CD14-positive monocyte (primary cell): ENCODE measurements at regions not wholly inside any gene's neighbourhood (a gene's known extent, or its start where the extent isn't known, plus 50 kb on each side); places are given as distances from the start of the nearest gene placed in this dataset.

Experiments used
- DNase-seq, 3 donors: peaks; one replicate each; pipeline ENCODE4 v3.0.0-alpha.2; 2011 to 2022
- H2AFZ ChIP-seq: 2 replicates; pipeline ENCODE4 v1.6.0; 2012; ENCODE audit warnings: mild to moderate bottlenecking, low read depth, low read length, inconsistent platforms; ENCODE audit not compliant: insufficient read depth, poor library complexity, severe bottlenecking
- H3K27ac ChIP-seq, 2 donors: 1 replicate in 1 of 2; 2 replicates in 1 of 2; pipeline ENCODE4 v1.5.1; 2012 to 2013; ENCODE audit warnings: low read length in 2 of 2, control low read depth in 1 of 2, inconsistent platforms in 1 of 2, low read depth in 1 of 2, mild to moderate bottlenecking in 1 of 2
- H3K27me3 ChIP-seq, 2 donors: one replicate each; pipeline versions ENCODE4 v1.6.0 to v1.6.1; 2011 to 2013; ENCODE audit warnings: low read length in 2 of 2; ENCODE audit not compliant: control insufficient read depth in 2 of 2, insufficient read depth in 2 of 2
- H3K36me3 ChIP-seq, 2 donors: replicated peaks in 1 of 2; 1 replicate in 1 of 2; 2 replicates in 1 of 2; pipeline versions ENCODE4 v1.5.1 to v1.6.1; 2012 to 2013; ENCODE audit warnings: low read length in 2 of 2, control low read depth in 1 of 2, inconsistent platforms in 1 of 2, mild to moderate bottlenecking in 1 of 2; ENCODE audit not compliant: insufficient read depth in 2 of 2, control insufficient read depth in 1 of 2
- H3K4me1 ChIP-seq, 2 donors: 1 replicate in 1 of 2; 2 replicates in 1 of 2; pipeline versions ENCODE4 v1.5.1 to v1.6.1; 2012 to 2013; ENCODE audit warnings: low read length in 2 of 2, control low read depth in 1 of 2, inconsistent platforms in 1 of 2, mild to moderate bottlenecking in 1 of 2, moderate library complexity in 1 of 2; ENCODE audit not compliant: insufficient read depth in 2 of 2, control insufficient read depth in 1 of 2
- H3K4me2 ChIP-seq: replicated peaks from 2 replicates; pipeline ENCODE3; 2012; ENCODE audit warnings: low read length, moderate library complexity, mild to moderate bottlenecking; ENCODE audit not compliant: poor library complexity, severe bottlenecking; ENCODE audit errors: extremely low read depth
- H3K4me3 ChIP-seq, 3 experiments: fragments of 200-600 bp in 1 of 3; sonication (generic) in 1 of 3; replicated peaks in 1 of 3; 1 replicate in 2 of 3; 2 replicates in 1 of 3; pipeline ENCODE4 v1.5.1; 2011 to 2013; ENCODE audit warnings: low read length in 3 of 3, mild to moderate bottlenecking in 3 of 3, control low read depth in 2 of 3, low read depth in 2 of 3, inconsistent platforms in 1 of 3, moderate library complexity in 1 of 3
- H3K79me2 ChIP-seq: 2 replicates; pipeline ENCODE4 v1.6.0; 2012; ENCODE audit warnings: mild to moderate bottlenecking, control low read depth, inconsistent platforms, low read length, moderate library complexity; ENCODE audit not compliant: insufficient read depth
- H3K9ac ChIP-seq: 2 replicates; pipeline ENCODE4 v1.6.0; 2017; ENCODE audit warnings: low read length, mild to moderate bottlenecking; ENCODE audit not compliant: insufficient read depth, poor library complexity, severe bottlenecking
- H3K9me3 ChIP-seq, 2 donors: replicated peaks in 1 of 2; 1 replicate in 1 of 2; 2 replicates in 1 of 2; pipeline versions ENCODE4 v1.5.1 to v1.6.1; 2012 to 2013; ENCODE audit warnings: low read length in 2 of 2, control low read depth in 1 of 2; ENCODE audit not compliant: control insufficient read depth in 1 of 2, insufficient read depth in 1 of 2
- H4K20me1 ChIP-seq: 2 replicates; pipeline ENCODE4 v1.6.0; 2012; ENCODE audit warnings: mild to moderate bottlenecking, low read length, control low read depth, moderate library complexity; ENCODE audit not compliant: insufficient read depth
- H3K27ac Mint-ChIP-seq, 7 donors: one replicate each; pipeline ENCODE4 v1.8.0; 2020; ENCODE audit warnings: mild to moderate bottlenecking in 7 of 7, mixed read lengths in 7 of 7, moderate library complexity in 6 of 7, inconsistent platforms in 2 of 7
- H3K27me3 Mint-ChIP-seq, 3 donors: one replicate each; pipeline ENCODE4 v1.8.0; 2021 to 2022; ENCODE audit warnings: low read depth in 3 of 3, mild to moderate bottlenecking in 3 of 3, mixed read lengths in 3 of 3, moderate library complexity in 3 of 3, inconsistent platforms in 1 of 3
- H3K36me3 Mint-ChIP-seq, 2 donors: one replicate each; pipeline ENCODE4 v1.8.0; 2020; ENCODE audit warnings: mixed read lengths in 2 of 2, inconsistent platforms in 1 of 2, mild to moderate bottlenecking in 1 of 2
- H3K4me1 Mint-ChIP-seq: one replicate; pipeline ENCODE4 v1.8.0; 2020; ENCODE audit warnings: mild to moderate bottlenecking, mixed read lengths
- H3K4me3 Mint-ChIP-seq, 2 donors: one replicate each; pipeline ENCODE4 v1.8.0; 2020; ENCODE audit warnings: mild to moderate bottlenecking in 2 of 2, mixed read lengths in 2 of 2, moderate library complexity in 1 of 2
- H3K9me3 Mint-ChIP-seq, 7 donors: one replicate each; pipeline ENCODE4 v1.8.0; 2020 to 2022; ENCODE audit warnings: mixed read lengths in 7 of 7, mild to moderate bottlenecking in 6 of 7, moderate library complexity in 6 of 7, inconsistent platforms in 2 of 7
- WGBS: methylation state at CpG from one replicate; pipeline ENCODE4 v1.1.5; 2013; ENCODE audit warnings: missing lambda C conversion rate; ENCODE audit not compliant: insufficient coverage; 5-methylcytosine and 5-hydroxymethylcytosine counted together
- intact Hi-C, 2 donors: fragments of 100-400 bp; cut with micrococcal nuclease; formaldehyde crosslinking; loops; one replicate each; pipeline versions ENCODE4 v1.15.0 to v1.15.1; 2023
- TF ChIP-seq, protein P1 (sequence below): fragments of 200-600 bp; IDR thresholded peaks from one replicate; pipeline ENCODE4 v1.8.0; 2022; ENCODE audit warnings: antibody characterized with exemption, mild to moderate bottlenecking

DNA sequence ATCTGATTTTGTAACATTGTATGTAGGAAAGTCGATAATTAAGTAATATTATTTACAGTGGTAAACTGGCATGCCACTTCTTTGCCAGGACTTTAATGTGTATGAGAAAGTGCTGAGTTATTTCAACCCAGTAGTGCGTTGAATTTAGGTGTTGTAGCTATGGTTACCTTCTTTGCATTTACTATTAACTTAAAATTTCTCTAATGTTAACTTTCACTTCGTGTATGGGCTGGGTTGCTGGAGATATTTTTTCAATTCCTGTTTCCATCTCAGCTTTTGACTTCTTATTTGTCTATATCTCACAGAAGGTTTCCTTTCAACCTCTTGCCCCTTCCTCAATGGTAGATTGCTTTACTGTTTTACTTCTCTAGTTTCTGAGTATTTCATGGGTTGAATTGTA is 1345.6 kb downstream of the FSCB start:
- Histone ChIP-seq H3K9ac (no peak overlapping the region), H3K4me1 (no peaks in the 10 kb centered on the region), H3K4me2 (no peak overlapping the region), H3K27ac (no peak overlapping the region), H3K36me3 (no peaks in the 10 kb centered on the region), H3K4me3 (no peak overlapping the region), H3K27me3 (no peaks in the 10 kb centered on the region), H4K20me1 (no peaks in the 10 kb centered on the region), H3K79me2 (no peaks in the 10 kb centered on the region), H2AFZ (no peak overlapping the region), H3K9me3 (peaks cover 0 to 4% of the 10 kb centered on the region in 2 donors)
- WGBS = no CpG with 5 or more reads among the region's 3 CpGs
- no peaks in the 10 kb centered on the region for H3K27me3 Mint-ChIP-seq
- TF ChIP-seq, protein P1, sequence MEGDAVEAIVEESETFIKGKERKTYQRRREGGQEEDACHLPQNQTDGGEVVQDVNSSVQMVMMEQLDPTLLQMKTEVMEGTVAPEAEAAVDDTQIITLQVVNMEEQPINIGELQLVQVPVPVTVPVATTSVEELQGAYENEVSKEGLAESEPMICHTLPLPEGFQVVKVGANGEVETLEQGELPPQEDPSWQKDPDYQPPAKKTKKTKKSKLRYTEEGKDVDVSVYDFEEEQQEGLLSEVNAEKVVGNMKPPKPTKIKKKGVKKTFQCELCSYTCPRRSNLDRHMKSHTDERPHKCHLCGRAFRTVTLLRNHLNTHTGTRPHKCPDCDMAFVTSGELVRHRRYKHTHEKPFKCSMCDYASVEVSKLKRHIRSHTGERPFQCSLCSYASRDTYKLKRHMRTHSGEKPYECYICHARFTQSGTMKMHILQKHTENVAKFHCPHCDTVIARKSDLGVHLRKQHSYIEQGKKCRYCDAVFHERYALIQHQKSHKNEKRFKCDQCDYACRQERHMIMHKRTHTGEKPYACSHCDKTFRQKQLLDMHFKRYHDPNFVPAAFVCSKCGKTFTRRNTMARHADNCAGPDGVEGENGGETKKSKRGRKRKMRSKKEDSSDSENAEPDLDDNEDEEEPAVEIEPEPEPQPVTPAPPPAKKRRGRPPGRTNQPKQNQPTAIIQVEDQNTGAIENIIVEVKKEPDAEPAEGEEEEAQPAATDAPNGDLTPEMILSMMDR = no peak
- H3K4me1 Mint-ChIP-seq = no peaks in the 10 kb centered on the region
- intact Hi-C loops = no loop called here
- no peaks in the 10 kb centered on the region for H3K36me3 Mint-ChIP-seq
- H3K27ac Mint-ChIP-seq = no peak overlapping the region
- H3K4me3 Mint-ChIP-seq = no peak overlapping the region
- H3K9me3 Mint-ChIP-seq = peaks cover 0 to 6% (median 2%) of the 10 kb centered on the region in 7 donors
- DNase-seq = no peak

DNA sequence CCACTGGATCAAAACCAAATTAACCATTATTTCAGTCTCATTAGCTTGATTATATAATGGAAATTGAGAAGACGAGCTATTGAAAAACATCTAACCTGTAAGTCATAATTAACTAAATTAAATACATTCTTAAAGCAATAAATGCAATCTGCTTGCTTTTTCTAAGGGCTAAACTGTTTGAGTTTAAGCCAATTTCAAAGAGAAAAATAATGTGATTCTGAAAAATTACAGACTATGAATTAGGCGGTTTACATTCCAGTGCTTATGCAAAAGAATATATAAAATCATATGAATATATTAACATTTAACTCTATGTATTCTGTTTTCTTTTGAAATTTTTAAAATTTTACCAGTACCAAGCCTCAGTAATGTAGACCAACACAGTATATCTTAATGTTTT is 1349.4 kb downstream of the FSCB start:
- no peaks in the 10 kb centered on the region for H3K9me3 ChIP-seq
- Mint-ChIP-seq H3K27me3 (no peaks in the 10 kb centered on the region), H3K4me3 (no peak overlapping the region), H3K36me3 (no peaks in the 10 kb centered on the region), H3K9me3 (peaks cover 0 to 6% (median 0%) of the 10 kb centered on the region in 7 donors), H3K27ac (no peak overlapping the region), H3K4me1 (no peaks in the 10 kb centered on the region)
- TF ChIP-seq, protein P1 = no peak
- no peak overlapping the region for H3K27ac ChIP-seq
- H3K79me2 ChIP-seq = no peaks in the 10 kb centered on the region
- no CpG with 5 or more reads among the region's 2 CpGs for WGBS
- no peak for DNase-seq
- no peak overlapping the region for H2AFZ ChIP-seq
- no peak overlapping the region for H3K4me2 ChIP-seq
- H3K36me3 ChIP-seq = no peaks in the 10 kb centered on the region
- H3K4me3 ChIP-seq = no peak overlapping the region
- no peaks in the 10 kb centered on the region for H3K4me1 ChIP-seq
- no peaks in the 10 kb centered on the region for H3K27me3 ChIP-seq
- intact Hi-C loops = no loop called here
- no peaks in the 10 kb centered on the region for H4K20me1 ChIP-seq
- no peak overlapping the region for H3K9ac ChIP-seq
